OCI-LY1 (cell line): ENCODE measurements at regions not wholly inside any gene's neighbourhood (a gene's known extent, or its start where the extent isn't known, plus 50 kb on each side); places are given as distances from the start of the nearest gene placed in this dataset.

ENCODE experiments used
- CTCF ChIP-seq: fragments of 200-600 bp; sonication (generic), shearing (Covaris generic); IDR thresholded peaks from 2 replicates; pipeline ENCODE4 v1.5.1; 2017; ENCODE audit warnings: mild to moderate bottlenecking, antibody characterized with exemption, low read length, moderate library complexity, mixed read lengths
- EZH2 ChIP-seq: fragments of 200-600 bp; sonication (generic), shearing (Covaris generic); IDR thresholded peaks from 2 replicates; pipeline ENCODE4 v1.8.0; 2017; ENCODE audit warnings: borderline replicate concordance, mixed run types, mild to moderate bottlenecking, antibody characterized with exemption, low read length, moderate library complexity, mixed read lengths

GRCh38 chr6:16828058-16828457 lies 66.8 kb upstream of the ATXN1 start:
- TF ChIP-seq CTCF (no peak), EZH2 (no peak)
